GM18951 (cell line): ENCODE measurements at regions not wholly inside any gene's neighbourhood (a gene's known extent, or its start where the extent isn't known, plus 50 kb on each side); places are given as distances from the start of the nearest gene placed in this dataset.

ENCODE experiments used
- POLR2A ChIP-seq: IDR thresholded peaks from 4 replicates; pipeline ENCODE4 v1.6.1; 2011; ENCODE audit warnings: mild to moderate bottlenecking; ENCODE audit not compliant: insufficient read length, insufficient read depth; ENCODE audit errors: extremely low read depth
- in situ Hi-C: fragments of 300-500 bp; cut with MboI; formaldehyde crosslinking; loops from one replicate; pipeline ENCODE4 v1.12.0; 2022; ENCODE audit warnings: low sequenced_read_pairs, mixed read lengths, inconsistent platforms; ENCODE audit not compliant: unreplicated experiment

DNA sequence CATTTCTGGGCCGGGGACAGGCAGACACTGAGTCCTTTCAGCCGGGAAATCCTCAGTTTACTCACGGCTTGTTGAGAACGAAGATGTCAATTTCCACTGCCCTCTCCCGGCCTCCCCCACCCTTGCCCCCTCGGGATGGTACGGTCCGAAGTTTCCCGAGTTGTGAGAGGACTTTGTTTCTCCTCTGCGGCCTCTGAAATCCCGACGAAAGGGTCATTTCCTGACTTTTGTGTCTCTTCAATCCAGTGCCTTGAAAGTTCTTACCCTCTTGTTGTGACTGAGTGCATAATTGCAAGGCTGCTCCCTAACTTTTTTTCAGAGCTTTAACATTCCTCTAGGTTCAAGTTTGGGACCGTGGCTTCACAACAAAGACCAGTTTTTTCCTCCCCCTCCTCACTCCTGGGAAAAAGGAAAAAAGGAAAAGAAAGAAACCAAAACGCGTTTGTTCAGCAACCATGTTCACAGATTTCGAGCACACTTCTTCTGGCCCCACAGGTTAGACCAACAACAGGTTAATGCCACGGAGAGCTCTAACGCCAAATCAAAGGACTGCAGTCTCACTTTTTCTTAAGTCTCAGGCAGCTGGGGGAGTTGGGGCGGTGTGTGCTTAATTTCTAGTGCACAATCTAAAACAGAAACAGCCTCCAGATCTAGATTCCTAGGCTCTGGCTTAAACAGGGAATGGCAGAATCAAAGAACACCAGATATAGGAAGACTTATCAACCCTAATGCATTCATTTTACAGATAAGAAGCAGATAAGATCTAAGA, 138.9 kb downstream of the TMCO5A start:
- TF ChIP-seq POLR2A = no peak
- in situ Hi-C loops = no loop called here

DNA sequence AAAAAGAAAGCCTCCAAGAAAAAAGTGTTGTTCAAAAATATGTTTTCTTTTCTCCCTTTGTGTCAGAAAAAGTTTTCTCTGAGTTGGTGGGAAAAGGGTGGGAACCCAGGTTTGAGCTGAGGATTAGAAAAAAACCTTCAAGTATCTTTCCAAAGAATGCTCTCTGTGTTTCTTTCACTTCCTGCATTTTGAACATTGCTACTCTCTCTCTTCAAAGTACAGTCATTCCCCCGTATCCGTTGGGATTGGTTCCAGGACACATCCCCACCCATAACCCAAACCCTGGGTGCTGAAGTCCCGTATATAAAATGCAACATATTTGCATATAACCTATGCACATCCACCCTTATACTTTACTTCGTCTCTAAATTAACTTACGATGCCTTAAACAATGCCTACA, 139.6 kb downstream of the TMCO5A start:
- TF ChIP-seq POLR2A = no peak

DNA sequence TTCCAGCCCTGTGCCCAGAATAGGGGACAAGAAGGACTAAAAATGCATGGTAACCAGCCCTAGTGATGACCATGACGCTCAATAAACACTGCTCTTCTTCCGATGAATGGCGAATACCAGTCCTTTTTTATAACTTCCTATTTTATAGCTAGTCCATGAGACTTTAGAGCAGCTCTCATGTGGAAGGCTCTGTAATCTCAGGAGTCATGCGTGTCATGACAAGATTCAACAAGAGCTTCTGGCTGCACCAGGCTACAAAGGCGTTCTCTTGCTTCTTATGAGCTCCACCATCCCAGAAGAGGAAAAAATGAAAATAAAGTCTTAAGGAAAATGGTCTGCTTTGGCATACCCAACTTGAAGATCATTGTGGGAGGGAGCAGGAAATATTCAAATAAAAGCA, 141.0 kb downstream of the TMCO5A start:
- in situ Hi-C loops = no loop called here
- TF ChIP-seq POLR2A = no peak

More for the DNA sequence above, 139.6 kb downstream of the TMCO5A start:
- in situ Hi-C loops = no loop called here

DNA sequence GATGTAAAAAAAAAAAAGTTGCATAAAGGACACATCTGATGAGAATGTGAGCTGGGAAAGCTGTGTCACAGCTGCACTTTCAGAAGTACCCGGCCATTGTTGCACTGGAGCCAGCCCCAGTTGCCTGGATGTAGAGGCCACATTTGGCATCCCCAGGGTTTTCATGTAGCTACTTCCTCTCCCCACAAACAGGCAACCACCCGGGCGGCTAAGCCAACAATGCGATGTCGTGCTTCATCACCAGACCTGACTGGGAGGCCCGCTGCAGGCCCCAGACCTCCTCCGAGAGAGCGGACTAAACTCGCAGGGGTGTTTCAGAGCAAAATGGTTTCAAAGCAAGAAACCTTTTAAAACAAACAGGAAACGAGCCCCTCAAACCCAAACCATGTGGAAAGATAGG, 142.3 kb downstream of the TMCO5A start:
- TF ChIP-seq POLR2A = no peak
- in situ Hi-C loops = no loop called here

DNA sequence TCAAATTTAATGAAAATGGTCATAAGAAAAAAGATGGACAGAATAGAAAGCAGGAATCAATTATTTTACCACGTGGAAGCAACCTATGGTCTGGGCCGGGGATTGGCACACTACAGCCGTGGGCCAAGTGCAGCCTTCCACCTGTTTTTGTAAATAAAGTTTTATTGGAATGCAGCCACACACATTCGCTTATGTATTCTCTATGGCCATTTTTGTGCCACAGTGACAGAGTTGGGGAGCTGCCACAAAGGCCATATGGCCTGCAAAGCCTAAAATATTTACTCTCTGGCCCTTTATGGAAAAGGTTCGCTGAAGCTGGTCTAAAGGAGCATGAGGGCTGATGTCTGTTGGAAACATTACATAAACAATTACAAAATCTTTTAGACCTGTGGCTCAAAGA, 144.8 kb downstream of the TMCO5A start:
- in situ Hi-C loops = no loop called here
- no peak for TF ChIP-seq POLR2A

DNA sequence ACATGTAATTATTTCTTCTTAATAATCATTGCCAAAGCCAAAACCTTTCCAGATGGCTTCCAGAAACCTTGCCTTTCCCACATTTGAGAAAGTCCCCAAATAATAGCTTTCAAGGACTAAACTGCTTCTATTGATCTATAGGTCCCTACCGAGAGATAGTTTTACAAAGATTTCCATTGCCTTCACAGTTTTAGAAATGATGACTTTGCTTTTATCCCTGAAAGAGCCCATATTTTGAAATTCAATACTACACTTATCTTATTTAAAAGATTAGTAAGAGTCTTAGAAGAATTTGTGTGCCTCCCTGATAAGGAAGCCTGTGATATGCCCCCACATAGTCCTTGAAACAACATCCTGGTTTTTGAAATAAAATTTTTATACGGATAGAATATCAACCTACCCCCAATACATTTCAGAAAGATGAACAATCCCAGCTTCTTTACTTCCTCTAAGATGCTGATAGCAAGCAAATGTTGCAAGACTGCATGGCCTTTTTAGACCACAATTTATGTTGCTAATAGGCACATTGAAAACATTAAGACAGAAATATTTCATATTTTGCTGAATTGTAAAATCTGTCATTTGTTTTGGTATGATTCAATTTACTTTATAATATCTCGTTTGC, 146.3 kb downstream of the TMCO5A start:
- in situ Hi-C loops = no loop called here

DNA sequence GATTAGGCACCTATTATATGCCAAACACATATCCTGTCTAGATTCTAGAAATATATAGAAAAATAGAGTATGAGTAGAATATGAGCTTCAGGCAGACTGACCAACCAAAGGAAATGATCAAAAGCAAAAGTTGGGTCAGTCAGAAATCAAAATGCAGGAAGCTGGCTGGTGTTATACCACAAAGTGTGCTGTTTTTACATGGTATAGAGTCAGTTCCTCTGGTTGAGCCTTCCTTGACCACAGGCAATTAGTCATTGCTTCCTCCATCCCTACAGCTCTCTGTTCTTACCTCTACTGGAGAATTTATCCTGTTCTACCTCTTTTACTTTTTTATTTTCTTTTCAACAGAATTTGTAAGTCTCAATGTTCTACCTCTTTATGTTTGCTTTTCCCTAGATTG, 149.8 kb downstream of the TMCO5A start:
- in situ Hi-C loops = no loop called here
- TF ChIP-seq POLR2A = no peak

More for the DNA sequence above, 146.3 kb downstream of the TMCO5A start:
- TF ChIP-seq POLR2A = no peak

DNA sequence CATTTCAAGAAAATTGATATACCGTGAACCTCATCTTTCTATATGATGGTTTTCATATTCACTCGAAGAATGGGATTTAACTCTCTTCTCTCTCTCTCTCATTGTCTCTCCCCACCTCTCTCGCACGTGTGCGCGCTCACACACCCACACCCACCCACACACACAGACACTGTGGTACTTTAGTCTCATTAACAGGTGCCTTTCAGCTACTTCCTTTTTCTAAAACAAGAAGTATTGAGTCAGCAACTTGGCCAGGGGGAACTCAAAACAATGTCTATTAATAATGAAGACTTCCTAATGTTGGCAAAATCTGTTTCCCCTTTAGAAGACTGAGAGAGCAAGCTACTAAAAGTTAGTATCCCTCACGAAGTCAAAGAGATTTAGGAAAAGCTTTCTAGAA, 150.7 kb downstream of the TMCO5A start:
- no peak for TF ChIP-seq POLR2A
- in situ Hi-C loops = no loop called here

DNA sequence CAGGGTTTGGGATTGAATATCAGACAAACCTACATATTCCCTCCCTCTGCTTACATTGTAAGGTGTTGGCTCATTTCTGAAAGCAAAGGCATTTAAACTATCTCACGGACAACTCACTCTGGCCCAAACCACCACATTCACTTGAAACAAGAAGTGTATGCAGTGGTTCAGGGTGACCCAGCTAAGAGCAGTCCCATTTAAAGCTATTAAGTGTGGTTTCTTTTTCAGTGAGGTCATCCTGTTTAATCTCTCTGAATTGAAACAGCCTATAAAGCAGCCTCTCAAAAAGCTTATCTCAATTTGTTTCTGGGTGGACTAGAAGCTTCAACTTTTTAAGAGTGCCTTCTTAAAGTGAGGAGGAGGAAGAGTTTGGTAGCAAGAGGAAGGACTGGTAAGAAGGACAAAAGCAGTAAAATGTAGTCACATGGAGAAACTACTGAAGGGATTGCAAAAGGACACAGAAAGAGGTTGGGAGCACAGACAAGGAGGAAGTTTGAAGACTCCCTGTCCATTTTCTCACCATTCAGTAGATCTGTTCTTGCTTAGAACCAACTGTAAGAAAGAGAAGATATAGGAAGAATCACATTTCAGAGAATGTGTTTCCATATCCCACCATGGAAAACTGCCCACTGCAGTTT, 151.6 kb downstream of the TMCO5A start:
- in situ Hi-C loops = no loop called here
- TF ChIP-seq POLR2A = no peak

DNA sequence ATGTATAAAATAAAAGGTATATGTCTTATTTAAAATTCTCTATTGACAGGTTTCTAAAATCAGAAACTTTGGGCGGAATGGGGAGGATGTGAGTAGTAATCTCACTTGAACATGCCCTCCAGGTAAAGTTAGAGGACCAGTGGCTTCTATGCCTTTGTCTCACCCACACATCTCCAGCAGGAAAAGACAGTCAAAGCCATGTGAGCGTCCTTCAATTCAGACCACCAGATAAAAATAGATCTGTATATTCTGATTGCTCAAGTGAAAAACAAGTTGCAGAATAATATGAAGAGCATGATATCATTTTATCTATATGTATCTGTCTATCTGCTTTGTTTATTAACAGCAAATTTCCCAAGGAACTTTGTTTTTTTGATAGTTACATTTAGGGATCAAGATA, 152.2 kb downstream of the TMCO5A start:
- in situ Hi-C loops = no loop called here
- no peak for TF ChIP-seq POLR2A

DNA sequence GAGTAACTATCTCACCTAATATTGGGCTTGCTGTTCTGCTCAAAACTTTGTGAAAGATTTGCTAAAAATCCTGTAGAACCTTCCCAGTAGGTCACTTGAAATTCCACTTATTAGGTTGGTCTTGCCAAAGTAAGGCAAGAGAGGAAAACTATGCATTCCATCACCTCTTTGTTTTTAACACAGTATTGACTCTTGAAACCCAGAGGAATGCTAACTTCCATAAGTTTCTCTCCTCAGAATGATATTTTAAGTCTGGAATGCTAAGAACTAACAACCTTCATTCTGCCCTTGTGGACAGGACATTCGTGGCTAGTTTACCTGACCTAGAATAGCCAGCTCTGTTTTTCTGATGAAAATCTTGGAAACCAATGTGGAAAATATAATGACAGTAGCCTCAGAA, 154.5 kb downstream of the TMCO5A start:
- no peak for TF ChIP-seq POLR2A
- in situ Hi-C loops = no loop called here

DNA sequence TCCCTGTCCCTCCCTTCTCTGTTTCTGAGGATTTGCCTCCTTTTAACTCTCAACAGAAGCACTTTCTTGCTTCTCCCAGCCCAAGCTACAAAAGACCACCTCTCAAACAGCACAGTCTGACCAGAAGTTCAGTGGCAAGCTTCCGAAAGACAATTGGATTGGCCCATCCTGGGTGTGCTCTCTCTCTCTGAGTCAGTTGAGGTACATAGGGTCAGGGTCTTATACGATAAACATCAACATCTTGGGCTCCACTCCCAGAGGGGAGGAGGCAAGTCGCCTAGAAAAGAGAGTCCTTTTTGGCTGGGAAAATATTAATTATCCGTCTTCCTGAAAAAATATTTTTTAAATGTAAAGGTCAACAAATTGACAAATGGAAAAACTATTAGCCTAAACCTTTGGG, 155.8 kb downstream of the TMCO5A start:
- no peak for TF ChIP-seq POLR2A
- in situ Hi-C loops = no loop called here

DNA sequence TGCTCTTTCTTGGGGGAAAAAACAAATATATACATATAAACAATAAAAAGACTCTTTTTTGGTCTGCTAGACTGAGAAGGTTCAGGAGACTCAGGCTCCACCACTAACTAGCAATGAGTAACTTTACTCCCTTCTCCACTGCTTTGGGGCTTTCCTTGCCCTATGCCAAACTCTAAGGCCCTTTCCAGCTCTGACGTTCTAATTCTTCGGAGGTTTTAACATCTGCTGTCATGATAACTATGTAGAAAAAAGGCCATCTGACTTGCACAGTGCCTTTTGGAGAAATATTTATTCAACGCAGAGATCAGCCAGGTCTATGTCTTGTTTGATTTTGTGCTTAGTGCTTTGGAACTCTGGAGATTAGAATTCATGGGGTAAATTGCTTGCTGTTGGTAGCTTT, 156.2 kb downstream of the TMCO5A start:
- TF ChIP-seq POLR2A = no peak

More for the DNA sequence above, 156.2 kb downstream of the TMCO5A start:
- in situ Hi-C loops = no loop called here
